ENCODE measurements at regions not wholly inside any gene's neighbourhood (a gene's known extent, or its start where the extent isn't known, plus 50 kb on each side); places are given as distances from the start of the nearest gene placed in this dataset.
A peak's percentile ranks its signal among the peaks of the same experiment; 100 is the strongest.

- Mint-ChIP-seq H3K4me1 (ENCODE audit: low read depth) (no peaks in the 10 kb centered on the region), H3K27ac (no peak overlapping the region), H3K36me3 (no peaks in the 10 kb centered on the region), H3K27me3 (peaks cover 6% of the 10 kb centered on the region), H3K9me3 (ENCODE audit: low read depth) (peaks cover 5% of the 10 kb centered on the region), H3K4me3 (no peak overlapping the region)
Measured at GRCh38 chr3:43970920-43971319, 270.8 kb upstream of the TOPAZ1 start.

GRCh38 chr3:43971486-43971885, 270.2 kb upstream of the TOPAZ1 start:
- H3K36me3 Mint-ChIP-seq, result no peaks in the 10 kb centered on the region
- no peaks in the 10 kb centered on the region for H3K4me1 Mint-ChIP-seq (ENCODE audit: low read depth)
- peaks cover 8% of the 10 kb centered on the region for H3K9me3 Mint-ChIP-seq (ENCODE audit: low read depth)
- H3K27me3 Mint-ChIP-seq, result peaks cover 6% of the 10 kb centered on the region
- no peak overlapping the region for H3K27ac Mint-ChIP-seq
- no peak overlapping the region for H3K4me3 Mint-ChIP-seq

- Mint-ChIP-seq H3K27me3 (peaks cover 1% of the 10 kb centered on the region), H3K4me3 (no peak overlapping the region), H3K4me1 (ENCODE audit: low read depth) (no peaks in the 10 kb centered on the region), H3K27ac (no peak overlapping the region), H3K36me3 (no peaks in the 10 kb centered on the region), H3K9me3 (ENCODE audit: low read depth) (peaks cover 8% of the 10 kb centered on the region)
Measured at GRCh38 chr3:43978708-43979107, 263.0 kb upstream of the TOPAZ1 start.

DNA sequence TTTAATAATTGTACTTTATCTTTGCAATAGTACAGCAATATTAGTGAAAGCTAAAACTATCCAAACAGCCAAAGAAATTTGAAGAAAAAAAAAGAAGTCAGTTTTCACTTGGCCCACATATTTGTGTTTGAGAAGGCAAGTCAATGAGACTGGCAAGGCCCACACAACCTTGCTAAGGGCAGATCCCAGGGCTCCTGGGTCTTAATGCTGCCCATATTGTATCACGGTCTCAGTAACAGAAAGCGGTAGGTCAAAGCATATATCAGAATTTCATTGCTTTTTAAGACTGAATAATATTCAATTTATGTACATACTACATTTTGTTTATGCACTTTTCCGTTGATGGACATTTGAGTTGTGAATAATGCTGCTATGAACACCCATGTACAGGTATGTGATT, 262.0 kb upstream of the TOPAZ1 start:
- no peak overlapping the region for H3K27ac Mint-ChIP-seq
- no peaks in the 10 kb centered on the region for H3K36me3 Mint-ChIP-seq
- peaks cover 5% of the 10 kb centered on the region for H3K27me3 Mint-ChIP-seq
- no peaks in the 10 kb centered on the region for H3K4me1 Mint-ChIP-seq (ENCODE audit: low read depth)
- no peak overlapping the region for H3K4me3 Mint-ChIP-seq
- H3K9me3 Mint-ChIP-seq (ENCODE audit: low read depth), result peaks cover 8% of the 10 kb centered on the region

- Mint-ChIP-seq H3K27me3 (peaks cover 60% of the 10 kb centered on the region), H3K4me3 (peak overlapping the region; percentile 87), H3K36me3 (peaks cover 8% of the 10 kb centered on the region), H3K4me1 (ENCODE audit: low read depth) (peaks cover 38% of the 10 kb centered on the region), H3K27ac (no peak overlapping the region), H3K9me3 (ENCODE audit: low read depth) (peaks cover 10% of the 10 kb centered on the region)
Measured at GRCh38 chr3:43994657-43995546, 246.8 kb upstream of the TOPAZ1 start.

DNA sequence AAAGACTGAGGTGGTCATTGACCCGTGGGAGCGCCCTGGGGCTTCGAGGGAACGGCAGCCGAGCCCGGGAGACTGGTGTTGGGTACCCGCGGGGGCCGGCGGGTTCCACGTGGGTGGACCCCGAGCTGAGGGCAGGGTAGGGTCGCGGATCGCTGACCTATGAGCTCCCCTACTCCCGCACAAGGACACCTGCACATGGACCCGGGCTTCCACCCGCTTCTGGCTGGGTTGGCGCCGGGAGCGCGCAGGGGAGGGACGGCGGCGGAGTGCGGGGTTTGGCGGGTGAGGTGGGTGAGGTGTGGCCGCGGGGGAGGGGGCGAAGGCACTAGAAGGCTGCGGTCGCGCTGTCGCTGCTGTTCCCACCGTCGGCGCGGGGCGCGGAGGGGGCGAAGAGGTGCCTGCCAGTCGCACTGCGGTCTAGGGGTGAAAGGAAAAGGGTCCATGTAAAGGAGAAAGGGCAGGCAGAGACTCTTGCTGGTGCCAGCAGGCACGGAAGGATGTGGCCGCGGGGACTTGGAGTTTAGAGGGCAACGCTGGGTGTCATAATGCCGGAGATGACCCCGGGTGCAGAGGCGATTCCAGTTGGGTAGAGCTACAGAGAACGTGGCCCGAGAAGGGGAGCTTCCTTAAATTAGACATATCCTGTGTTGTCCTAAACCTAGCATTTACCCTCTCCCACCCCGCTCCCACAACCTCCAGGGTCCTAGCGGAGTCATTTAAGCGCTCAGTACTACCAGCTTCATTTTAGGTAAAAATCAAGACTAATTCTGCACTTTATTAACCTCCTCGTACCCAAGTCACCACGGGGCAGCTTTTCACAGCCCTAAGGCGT, 245.9 kb upstream of the TOPAZ1 start:
- H3K27ac Mint-ChIP-seq, result no peak overlapping the region
- H3K4me3 Mint-ChIP-seq, result peak overlapping the region; percentile 84
- peaks cover 63% of the 10 kb centered on the region for H3K27me3 Mint-ChIP-seq
- H3K36me3 Mint-ChIP-seq, result peaks cover 7% of the 10 kb centered on the region
- peaks cover 38% of the 10 kb centered on the region for H3K4me1 Mint-ChIP-seq (ENCODE audit: low read depth)
- H3K9me3 Mint-ChIP-seq (ENCODE audit: low read depth), result peaks cover 9% of the 10 kb centered on the region

DNA sequence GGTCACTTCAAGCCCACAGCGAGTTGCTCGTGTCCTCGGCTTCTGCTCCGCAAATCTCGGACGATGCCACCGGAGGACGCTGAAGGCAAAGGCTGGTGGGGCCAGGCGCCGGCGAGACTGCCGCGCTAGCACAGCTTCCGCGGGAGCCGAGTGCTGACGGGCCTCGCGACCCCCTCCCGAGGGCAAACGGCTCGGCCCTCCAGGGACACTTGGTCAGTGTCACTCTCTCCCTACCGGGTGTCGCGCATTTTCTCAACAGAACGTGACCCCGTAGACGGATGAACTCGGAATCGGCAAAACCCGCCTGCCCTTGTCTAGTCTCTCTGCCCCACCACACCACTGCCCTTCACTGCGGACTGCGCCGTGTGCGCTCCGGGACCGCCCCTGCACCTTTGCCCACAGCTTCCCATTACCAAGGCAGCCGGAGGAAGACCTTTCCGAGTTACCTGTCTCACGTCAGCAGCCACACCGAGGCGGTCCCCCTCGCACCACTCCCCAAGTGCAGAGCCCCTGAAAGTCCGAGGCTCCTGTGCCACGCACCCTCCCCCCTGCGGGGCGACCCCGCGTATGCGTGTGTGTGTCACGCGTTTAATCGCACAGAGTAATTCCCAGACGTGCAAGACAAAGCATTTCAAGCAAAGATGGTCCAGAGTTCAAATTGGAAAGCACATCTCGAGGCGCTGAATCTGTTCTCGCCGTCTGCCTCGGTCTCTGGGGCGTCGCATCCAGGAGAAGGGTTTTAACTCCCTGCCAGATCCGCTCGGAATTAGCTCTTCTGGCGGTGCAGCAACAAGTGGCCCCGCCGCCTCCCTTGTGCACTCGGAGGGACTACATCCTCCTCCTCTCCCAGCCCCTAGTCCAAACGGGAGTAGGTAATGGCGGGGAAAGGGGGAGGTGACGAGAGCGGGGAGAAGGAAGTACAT, 245.0 kb upstream of the TOPAZ1 start:
- peak overlapping the region; percentile 84 for H3K4me3 Mint-ChIP-seq
- H3K36me3 Mint-ChIP-seq, result peaks cover 3% of the 10 kb centered on the region
- peaks cover 61% of the 10 kb centered on the region for H3K27me3 Mint-ChIP-seq
- peaks cover 2% of the 10 kb centered on the region for H3K9me3 Mint-ChIP-seq (ENCODE audit: low read depth)
- no peak overlapping the region for H3K27ac Mint-ChIP-seq
- peaks cover 38% of the 10 kb centered on the region for H3K4me1 Mint-ChIP-seq (ENCODE audit: low read depth)

DNA sequence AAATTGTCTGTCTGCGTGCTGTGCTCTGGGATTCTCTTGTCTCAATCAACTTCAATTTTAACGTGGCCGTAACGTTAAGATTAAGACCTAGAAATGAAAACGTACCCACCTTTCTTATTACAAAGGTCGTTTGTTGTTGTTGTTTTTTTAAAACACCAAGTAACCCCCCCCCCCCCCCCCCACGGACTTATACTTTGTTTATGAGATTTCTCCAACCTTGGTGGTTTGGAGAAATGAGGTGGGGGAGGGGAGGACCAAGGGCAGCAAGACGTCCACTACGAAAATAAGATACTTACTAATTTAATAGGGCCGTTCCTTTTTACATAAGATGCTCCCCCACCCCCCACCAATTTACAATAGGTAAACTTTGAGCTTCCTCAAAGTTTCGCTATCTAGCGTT, 244.4 kb upstream of the TOPAZ1 start:
- no peaks in the 10 kb centered on the region for H3K9me3 Mint-ChIP-seq (ENCODE audit: low read depth)
- peaks cover 59% of the 10 kb centered on the region for H3K27me3 Mint-ChIP-seq
- no peak overlapping the region for H3K27ac Mint-ChIP-seq

DNA sequence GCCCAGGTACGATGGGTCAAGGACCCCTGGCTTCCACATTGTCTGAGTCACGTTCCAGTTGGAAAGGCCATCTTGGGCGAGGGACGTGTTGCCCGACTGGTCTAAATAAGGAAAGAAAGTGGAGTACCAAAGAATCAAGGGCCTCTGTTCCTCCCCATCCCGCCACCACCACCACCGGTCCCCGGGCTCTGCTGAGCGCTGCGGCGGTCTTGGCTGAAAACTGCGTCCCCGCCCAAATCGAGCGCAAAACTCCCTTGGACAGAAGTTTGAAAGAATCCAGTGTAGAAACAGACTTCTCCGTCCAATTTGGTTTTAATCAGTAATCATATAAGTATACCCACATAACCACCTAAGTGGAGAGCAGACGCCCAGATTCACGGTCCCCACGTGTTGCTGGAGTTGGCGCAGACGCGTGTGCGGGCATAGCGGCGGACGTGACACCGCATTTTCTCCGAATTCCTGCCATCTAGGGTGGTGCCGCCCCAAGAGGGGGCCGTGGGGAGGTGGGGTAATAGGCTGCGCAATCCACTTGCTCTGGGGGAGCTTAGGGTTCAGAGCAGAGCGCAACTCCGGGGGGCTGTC, 243.8 kb upstream of the TOPAZ1 start:
- no peaks in the 10 kb centered on the region for H3K36me3 Mint-ChIP-seq

More for the DNA sequence above, 244.4 kb upstream of the TOPAZ1 start:
- H3K4me1 Mint-ChIP-seq (ENCODE audit: low read depth), result peaks cover 38% of the 10 kb centered on the region
- H3K36me3 Mint-ChIP-seq, result no peaks in the 10 kb centered on the region
- H3K4me3 Mint-ChIP-seq, result peak overlapping the region; percentile 84

DNA sequence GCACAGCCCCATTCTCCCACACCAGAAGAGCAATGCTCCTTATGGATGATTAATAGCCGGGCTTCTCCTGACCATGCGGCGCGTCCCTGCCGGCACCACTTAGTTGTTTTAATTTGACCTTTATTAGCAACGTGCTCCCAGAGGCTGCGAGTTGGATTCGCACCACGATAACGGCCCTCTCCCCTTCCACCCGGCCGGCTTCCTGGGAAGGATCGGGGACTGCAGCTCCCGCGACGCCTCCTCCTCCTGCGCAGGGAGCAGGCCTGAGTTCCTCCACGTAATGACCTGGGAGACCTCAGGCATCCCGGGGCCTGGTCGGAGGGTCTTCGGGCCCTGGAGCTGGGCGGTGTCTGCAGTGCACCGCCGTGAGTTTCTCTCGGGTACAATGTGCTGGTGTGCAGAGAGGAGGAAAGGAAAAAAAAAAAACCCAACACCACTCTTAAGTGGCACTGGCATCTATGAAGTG, 243.3 kb upstream of the TOPAZ1 start:
- no peaks in the 10 kb centered on the region for H3K9me3 Mint-ChIP-seq (ENCODE audit: low read depth)
- peak overlapping the region; percentile 84 for H3K4me3 Mint-ChIP-seq
- H3K36me3 Mint-ChIP-seq, result no peaks in the 10 kb centered on the region
- peaks cover 38% of the 10 kb centered on the region for H3K4me1 Mint-ChIP-seq (ENCODE audit: low read depth)
- peak overlapping the region; percentile 16 for H3K27ac Mint-ChIP-seq
- H3K27me3 Mint-ChIP-seq, result peaks cover 59% of the 10 kb centered on the region

More for the DNA sequence above, 243.8 kb upstream of the TOPAZ1 start:
- Mint-ChIP-seq H3K27me3 (peaks cover 61% of the 10 kb centered on the region), H3K27ac (peak overlapping the region; percentile 16), H3K9me3 (ENCODE audit: low read depth) (no peaks in the 10 kb centered on the region), H3K4me3 (peak overlapping the region; percentile 84), H3K4me1 (ENCODE audit: low read depth) (peaks cover 38% of the 10 kb centered on the region)

- Mint-ChIP-seq H3K27ac (no peak overlapping the region), H3K36me3 (no peaks in the 10 kb centered on the region), H3K4me1 (ENCODE audit: low read depth) (peaks cover 37% of the 10 kb centered on the region), H3K9me3 (ENCODE audit: low read depth) (no peaks in the 10 kb centered on the region), H3K4me3 (peak overlapping the region; percentile 84), H3K27me3 (peaks cover 53% of the 10 kb centered on the region)
Measured at GRCh38 chr3:43998836-43999727, 242.6 kb upstream of the TOPAZ1 start.

GRCh38 chr3:43999728-44000319, 241.9 kb upstream of the TOPAZ1 start:
- Mint-ChIP-seq H3K4me3 (peak overlapping the region; percentile 81), H3K27ac (no peak overlapping the region)

GRCh38 chr3:44000586-44000985, 241.1 kb upstream of the TOPAZ1 start:
- Mint-ChIP-seq H3K9me3 (ENCODE audit: low read depth) (no peaks in the 10 kb centered on the region), H3K27me3 (peaks cover 52% of the 10 kb centered on the region), H3K36me3 (no peaks in the 10 kb centered on the region), H3K4me1 (ENCODE audit: low read depth) (peaks cover 32% of the 10 kb centered on the region), H3K27ac (no peak overlapping the region), H3K4me3 (no peak overlapping the region)

More at GRCh38 chr3:43999728-44000319, 241.9 kb upstream of the TOPAZ1 start:
- H3K27me3 Mint-ChIP-seq, result peaks cover 52% of the 10 kb centered on the region
- peaks cover 32% of the 10 kb centered on the region for H3K4me1 Mint-ChIP-seq (ENCODE audit: low read depth)
- H3K36me3 Mint-ChIP-seq, result no peaks in the 10 kb centered on the region
- H3K9me3 Mint-ChIP-seq (ENCODE audit: low read depth), result no peaks in the 10 kb centered on the region
